GM19328 (cell line): ENCODE measurements at regions not wholly inside any gene's neighbourhood (a gene's known extent, or its start where the extent isn't known, plus 50 kb on each side); places are given as distances from the start of the nearest gene placed in this dataset.
"Not testable (repeated sequence)": the region's sequence is repeated elsewhere in the genome, so short reads cannot be mapped to it uniquely, and the experiment has no call there.

Source experiments
- ATAC-seq: cut with Tn5 transposase; IDR thresholded peaks from one replicate; pipeline ENCODE4 v1.9.1; 2021; ENCODE audit warnings: mild to moderate bottlenecking, moderate library complexity; ENCODE audit not compliant: unreplicated experiment

DNA sequence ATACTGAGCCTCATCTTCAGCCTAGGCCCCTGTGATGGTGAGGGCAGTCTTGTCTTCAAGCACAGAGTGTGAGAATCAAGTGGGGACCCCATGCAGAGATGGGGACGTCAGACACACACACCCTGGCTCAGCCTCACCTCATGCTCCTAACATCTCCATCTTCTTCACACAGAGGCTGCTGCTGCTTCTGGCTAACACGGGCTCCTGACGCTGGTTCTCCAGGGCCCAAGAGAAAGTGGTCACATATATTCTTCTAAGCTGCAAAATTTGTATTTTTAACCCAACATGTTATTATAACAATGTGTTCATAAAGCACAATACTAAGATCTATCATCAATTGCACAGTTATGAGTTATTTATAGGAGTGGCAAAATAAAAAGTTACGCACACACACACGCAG is 101.2 kb downstream of the VPREB1 start:
- no peak for ATAC-seq

DNA sequence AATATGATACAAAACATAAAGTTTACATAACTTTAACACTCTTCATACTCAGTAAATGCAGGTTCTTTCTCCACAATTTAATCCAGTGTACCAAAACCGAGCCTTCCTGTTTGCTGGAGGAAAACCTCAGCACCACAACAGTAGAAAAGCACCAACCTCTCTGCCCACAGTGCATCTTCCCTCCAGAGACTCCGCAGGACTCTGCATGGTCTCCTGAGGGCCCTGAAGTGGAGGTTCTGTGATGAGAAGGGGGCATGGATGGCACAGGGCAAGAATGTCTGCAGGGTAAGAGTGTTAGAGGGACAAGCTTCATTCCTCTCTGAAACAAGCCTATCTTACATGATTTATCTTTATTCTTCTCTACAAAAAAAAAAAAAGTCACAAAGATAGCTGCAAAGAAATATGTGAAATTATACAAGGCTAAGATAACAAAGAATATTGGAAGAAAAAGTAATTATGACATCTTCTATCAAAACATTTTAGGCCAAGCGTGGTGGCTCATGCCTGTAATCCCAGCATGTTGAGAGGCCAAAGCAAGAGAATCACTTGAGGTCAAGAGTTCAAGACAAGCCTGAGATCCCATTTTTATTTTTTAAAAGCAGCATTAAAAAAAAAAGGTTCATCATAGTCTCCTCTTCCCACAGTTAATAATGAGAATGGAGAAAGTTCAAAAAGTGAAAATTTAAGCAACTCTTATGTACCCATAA is 102.0 kb downstream of the VPREB1 start:
- ATAC-seq = no peak

DNA sequence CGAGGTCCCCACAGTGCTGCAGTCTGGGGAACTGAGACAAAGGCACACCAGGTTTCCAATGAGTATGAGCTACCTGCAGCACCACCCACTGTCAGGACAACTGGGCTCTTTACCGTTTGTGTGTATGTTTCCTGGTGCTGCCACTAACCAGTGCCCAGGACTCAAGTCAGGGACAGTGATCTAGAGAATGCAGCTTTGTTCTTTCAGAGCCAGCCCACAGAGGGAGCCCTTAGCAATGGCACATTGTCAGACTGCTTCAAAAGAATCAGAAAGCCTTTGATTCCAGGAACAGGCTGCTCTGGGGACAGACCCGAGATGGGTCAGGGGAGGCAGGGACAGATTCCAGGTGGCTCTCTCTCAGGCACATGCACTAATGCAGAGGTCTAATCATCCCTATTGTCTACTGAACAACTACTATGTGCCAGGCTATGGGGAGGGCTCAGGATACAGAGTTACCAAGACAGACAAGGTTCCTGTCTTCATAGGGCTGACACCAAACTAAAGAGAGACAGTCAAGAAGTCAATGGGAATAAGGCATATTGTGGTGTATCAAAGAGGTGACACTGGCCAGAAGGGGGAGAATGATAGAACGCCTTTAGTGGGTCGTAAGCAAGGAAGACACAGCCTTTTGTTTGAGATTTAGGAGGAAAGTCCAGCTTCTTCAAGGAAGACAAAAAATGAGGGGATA is 103.7 kb downstream of the VPREB1 start:
- no peak for ATAC-seq

DNA sequence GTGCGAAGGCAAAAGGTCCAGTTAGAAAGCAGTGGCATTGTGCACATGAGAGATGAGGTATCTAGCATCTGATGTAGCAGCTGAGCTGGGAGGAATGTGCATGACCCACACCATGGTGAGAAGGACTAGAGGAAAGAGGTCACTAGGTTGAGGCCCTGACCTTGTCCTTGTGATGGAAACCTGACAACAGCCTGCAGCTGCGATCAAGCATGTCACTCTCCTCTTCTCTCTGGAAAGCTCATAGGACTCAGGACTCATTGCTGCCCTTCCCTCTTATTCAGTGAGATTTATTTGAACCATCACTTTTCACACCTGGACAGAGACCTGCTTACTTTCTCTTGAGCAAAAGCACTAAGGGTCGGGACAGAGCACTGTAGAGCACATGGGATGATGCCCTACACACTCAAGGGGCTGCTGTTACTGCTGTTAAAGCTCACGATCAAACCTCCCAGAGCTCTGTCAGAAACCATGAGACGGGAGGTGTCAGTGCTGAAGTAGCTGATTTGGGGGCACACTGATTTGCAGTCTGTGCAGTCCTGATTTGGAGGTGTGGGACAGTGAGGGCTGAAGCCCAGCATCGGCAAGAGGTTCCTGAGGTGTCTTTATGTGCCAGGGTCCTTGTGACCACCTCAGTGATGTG is 104.3 kb downstream of the VPREB1 start:
- ATAC-seq = no peak

DNA sequence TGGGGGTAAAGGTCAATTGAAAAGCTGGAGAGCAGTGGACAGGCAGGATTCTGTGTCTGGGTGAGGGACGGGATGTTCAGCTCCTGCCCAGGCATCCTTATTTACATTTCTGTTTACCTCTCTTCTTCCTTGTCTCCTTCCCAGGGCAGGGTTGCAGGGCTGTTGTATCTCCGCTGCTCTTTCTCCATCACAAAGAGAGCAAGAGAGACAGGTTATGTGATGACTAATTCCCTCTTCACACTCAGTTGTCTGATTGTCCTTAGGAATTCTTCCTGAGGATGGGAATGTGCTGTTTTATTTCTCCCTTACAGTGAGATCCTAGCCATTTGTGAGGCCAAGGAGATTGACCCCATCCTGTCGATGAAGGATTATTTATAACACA is 104.9 kb downstream of the VPREB1 start:
- ATAC-seq = no peak

DNA sequence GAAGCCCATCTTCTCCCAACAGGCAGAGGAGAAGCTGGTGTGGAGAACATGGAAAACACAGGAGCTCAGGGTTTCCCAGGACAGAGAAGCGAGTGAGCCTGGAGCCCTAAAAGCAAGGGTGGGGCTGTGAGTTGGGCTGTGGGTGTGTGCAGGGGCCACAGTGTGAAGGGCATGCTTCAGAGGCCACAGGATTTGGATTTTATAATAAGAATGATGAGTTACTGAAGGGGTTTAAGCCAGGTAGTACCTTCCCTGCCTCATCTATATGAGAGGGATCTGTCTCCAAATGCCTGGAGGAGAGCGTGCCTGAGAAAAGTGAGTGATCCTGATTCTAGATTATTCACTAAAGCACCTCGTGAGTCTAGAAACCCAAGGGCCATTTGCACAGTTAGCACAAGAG is 106.8 kb downstream of the VPREB1 start:
- ATAC-seq = no peak

DNA sequence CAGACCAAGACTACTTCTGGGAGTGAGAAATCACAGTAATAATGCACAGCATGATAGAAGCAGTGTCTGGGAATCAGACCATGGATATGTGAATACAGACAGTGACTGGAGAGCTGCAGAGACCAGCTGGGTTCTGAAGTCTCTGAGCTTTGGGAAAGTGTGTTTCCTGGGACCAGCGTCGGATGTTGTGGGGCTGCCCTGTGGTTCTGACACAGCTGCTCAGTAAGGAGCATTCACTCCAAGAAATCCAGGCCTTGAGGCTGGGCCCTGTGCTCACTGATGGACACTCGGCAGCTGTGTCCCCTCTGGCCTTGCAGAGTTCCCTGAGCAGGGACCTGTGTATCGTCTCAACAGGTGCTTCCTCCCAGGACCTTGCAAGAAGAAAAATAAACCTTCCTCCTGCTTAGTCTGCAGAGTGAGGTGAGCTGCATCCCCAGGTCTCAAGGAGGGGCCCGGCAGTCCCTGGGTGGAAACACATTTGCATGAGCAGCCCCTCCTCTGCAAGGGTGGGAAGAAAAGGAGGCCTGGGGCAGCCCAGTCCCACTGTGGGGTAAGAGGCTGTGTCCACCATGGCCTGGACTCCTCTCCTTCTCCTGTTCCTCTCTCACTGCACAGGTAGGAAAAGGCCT is 107.9 kb downstream of the VPREB1 start:
- no peak for ATAC-seq

DNA sequence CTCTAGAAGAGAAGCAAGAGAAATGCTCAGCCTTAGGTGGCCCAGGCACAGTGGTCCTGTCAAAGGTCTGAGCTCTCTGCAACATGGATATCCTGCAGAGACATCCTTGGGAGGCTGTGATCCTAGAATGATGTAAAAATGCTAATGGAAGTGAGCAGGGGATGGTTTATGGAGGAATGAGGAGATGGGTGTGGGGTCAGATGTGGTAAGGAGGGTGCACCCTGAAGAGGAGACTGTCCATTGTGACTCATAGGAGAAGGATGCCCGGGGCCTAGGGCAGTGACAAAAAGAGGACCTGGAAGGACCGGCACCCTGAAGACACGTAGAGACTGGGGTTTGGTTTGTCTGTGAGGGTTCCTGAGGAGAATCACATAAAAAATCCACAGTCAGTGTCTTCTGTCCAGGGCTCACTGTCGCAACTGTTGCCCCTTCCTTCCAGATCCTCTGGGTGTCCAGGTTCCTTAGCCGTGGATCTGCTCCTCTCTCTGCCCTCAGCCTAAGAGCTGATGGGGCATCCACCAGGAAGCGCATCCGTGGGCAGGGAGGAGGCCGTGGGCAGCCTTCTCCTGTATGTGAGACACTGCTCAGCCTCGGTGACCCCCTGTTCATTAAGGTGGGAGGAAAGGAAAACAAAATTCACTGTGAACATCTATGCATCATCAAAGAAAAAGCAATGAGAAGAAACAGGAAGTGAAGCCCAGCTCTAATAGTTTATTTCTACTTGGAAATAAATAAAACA is 110.7 kb downstream of the VPREB1 start:
- ATAC-seq = no peak

DNA sequence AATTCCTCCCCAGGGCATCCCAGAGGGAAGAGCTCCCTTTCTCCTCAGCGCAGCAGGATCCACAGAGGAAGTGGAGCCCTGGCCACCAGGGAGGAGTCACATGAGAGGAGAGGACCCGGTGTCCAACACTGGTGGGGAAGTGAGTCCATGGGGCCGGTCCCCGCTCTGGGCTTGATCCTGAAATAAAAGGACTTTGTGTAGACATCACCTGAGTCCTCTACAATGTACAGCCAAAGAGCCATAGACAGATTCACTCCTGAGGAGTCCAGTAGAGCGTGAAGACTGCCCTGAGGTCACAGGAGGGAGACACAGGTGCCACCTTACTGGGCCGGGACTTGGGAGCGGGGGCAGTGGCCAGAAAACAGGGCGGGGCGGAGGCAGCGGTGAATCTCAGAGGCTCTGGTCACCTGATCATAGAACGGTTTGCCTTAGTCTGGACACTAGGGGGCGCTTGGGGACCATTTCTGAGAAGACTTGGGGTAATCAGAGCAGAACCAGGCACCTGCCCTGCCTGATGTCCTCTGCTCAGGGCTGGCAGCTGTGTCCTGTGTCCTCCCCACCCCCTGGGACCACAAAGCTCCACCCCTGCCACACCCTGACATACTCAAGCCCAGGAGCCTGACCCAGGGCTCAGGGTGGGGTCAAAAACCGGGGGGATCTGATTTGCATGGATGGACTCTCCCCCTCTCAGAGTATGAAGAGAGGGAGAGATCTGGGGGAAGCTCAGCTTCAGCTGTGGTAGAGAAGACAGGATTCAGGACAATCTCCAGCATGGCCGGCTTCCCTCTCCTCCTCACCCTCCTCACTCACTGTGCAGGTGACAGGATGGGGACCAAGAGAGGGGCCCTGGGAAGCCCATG is 112.7 kb downstream of the VPREB1 start:
- ATAC-seq = no peak

DNA sequence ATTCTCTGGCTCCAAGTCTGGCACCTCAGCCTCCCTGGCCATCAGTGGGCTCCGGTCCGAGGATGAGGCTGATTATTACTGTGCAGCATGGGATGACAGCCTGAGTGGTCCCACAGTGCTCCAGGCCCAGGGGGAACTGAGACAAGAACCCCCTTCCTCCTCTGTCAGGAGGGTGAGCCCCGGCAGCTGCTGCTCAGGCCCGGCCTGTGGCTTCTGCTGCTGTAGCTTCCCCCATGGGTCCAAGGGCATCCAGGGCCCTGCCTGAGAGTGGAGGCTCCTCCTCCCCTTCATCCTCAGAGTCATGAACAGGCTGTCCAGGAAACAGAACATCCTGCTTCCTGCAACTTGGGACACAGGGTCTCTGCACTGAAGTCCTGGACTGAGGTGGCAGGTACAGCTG is 113.6 kb downstream of the VPREB1 start:
- ATAC-seq = no peak

DNA sequence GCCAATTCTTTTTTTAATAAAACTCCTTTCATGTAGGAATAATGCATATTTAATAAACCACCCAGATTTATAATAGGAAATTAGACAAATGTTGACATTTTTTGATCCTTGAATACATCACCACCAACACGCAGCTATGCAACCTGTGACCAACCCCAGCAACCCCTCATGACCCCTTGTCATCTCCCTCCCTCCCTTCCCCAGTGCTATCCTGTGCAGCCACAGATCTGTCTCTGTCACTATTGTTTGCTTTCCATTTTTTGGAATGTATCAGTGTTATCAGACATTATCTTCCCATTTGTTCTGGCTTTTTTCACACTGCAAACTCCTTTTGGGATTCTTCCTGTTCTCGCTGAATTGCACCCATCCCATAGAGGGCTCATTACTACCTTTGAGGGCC is 114.1 kb downstream of the VPREB1 start:
- ATAC-seq = no peak

DNA sequence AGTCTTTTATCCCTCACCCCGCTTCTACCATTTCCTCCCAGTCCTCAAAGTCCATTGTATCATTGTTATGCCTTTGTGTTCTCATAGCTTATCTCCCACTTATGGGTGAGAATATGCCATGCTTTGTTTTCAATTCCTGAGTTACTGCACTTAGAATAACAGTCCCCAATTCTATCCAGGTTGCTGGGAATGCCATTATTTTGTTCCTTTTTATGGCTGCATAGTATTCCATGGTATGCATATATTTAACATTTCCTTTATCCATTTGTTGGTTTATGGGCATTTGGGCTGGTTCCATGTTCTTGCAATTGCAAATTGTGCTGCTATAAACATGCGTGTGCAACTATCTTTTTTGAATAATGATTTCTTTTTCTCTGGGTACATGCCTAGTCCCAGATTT is 114.9 kb downstream of the VPREB1 start:
- no peak for ATAC-seq

DNA sequence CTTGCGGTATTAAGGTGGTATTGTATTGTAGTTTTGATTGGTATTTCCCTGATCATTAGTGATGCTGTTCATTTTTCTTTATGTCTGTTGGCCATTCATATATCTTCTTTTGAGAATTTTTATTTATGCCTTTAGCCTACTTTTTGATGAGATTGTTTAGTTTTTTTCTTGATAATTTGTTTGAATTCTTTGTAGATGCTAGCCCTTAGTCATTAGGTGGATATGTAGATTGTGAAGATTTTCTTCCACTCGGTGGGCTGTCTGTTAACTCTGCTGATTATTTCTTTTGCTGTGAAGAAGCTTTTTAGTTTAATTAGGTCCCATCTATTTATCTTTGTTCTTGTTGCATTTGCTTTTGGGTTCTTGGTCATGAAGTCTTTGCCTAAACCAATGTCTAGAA is 115.4 kb downstream of the VPREB1 start:
- no peak for ATAC-seq

DNA sequence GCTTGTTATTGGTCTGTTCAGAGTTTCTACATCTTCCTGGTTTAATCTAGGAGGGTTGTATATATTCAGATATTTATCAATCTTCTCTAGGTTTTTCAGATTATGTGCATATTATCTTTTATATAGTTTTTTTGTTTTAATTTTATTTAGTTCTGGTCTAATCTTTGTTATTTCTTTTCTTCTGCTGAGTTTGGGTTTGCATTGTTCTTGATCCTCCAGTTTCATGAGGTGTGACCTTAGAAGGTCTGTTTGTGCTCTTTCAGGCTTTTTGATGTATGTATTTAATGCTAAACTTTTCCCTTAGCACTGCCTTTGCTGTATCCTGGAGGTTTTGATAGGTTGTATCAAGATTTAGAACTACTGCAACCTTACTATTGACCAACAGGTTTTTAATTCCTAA is 117.7 kb downstream of the VPREB1 start:
- no peak for ATAC-seq

DNA sequence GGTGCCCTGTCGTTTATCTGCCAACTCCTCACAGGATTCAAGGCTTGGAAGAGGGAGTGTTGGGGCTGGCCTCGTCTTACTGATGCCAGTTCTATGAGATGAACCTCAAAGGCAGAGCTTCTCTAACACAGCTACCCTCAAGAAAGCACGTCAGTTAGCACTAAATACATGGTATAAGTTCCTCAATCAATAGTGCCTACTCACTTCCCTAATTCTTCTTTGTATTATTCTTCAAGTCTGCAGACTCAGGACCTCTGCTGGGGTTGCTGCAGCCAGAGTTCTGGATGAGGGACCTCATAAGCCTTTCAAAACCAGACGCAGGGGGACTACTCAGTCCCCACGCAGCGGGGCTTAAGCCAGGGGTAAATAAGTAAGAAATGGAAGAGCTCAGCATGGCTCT is 118.3 kb downstream of the VPREB1 start:
- no peak for ATAC-seq

DNA sequence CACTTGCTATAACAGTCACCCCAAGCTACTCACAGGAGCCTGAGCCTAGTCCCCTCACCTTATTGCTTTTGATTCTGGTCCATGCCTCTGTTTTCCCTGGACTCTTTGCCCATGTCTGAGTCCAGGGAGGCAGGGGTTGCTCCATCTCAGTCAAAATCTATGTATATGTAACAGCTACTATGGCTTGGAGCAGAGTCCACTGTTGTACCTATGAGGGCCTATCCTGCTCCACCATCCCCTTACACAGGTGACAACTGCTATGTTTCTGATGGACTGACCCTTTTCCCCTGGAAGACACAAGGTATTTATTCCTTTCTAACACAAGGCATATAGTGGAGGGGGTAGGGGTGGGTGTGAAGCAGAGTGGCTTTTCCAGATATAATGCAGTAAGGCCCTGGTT is 119.6 kb downstream of the VPREB1 start:
- no peak for ATAC-seq

DNA sequence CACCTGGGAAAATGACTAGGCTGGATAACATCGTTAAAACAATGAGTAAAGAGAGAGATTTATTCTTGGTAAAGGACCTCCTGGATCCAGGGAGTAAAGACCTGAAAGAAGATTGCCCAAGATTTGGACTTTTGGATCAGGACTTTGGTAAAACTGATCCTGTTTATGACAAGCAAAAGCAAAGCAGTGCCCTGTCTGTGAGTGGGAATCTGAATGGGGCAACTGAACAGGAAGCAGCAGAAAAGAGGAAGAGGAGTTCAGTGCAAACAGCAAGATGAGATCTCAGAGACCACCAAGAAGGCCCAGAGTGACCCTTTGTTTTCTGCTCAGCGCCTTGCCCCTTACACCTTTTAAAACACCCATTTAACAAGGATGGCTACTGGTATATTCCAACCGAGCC is 122.0 kb downstream of the VPREB1 start:
- ATAC-seq = no peak

DNA sequence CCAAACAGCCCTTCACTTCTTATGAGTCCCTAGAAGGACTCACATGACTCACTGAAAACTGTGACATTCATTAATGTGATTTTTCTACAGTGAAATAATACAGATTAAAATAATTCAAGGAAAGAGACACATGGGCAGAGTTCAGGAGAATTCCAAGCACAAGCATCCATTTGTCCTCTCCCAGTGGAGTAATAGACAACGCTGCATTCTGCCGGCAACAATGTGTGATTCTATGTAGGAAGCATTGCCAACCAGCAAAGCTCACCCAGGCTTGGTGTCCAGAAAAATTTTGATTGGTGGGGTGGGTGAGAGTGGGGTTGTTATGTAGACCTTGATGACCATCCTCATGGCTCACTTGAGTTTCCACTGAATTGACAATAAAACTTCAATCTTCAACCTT is 123.9 kb downstream of the VPREB1 start:
- no peak for ATAC-seq

DNA sequence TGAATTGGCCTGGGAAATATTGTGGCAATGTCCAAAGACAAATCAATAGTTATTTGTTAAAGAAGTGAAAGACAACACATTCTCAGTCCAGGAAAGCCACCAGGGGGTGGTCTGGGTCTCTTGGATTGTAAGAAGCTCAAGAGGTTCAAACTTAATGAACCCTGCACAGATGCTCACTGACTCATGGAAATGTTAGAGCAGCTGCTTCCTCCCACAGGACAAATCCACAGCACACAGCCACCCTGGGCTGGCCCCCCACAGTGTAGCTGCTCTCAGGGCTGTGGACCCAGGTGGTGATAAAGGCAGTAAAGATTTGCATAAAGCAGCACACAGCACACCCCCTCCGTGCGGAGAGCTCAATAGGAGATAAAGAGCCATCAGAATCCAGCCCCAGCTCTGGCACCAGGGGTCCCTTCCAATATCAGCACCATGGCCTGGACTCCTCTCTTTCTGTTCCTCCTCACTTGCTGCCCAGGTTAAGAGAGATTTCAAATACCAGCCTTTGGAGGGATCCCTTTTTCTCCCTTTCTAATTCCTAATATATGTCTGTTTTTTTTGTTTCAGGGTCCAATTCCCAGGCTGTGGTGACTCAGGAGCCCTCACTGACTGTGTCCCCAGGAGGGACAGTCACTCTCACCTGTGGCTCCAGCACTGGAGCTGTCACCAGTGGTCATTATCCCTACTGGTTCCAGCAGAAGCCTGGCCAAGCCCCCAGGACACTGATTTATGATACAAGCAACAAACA is 124.8 kb downstream of the VPREB1 start:
- not testable (repeated sequence) for ATAC-seq

DNA sequence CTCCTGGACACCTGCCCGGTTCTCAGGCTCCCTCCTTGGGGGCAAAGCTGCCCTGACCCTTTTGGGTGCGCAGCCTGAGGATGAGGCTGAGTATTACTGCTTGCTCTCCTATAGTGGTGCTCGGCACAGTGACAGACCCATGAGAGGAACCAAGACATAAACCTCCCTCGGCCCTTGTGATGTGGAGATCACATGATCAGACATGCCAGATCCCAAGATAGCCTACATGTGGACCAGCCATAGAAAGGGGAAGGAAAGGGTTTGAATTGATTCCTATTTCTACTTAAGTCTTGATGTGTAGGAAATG is 125.3 kb downstream of the VPREB1 start:
- no peak for ATAC-seq
